HepG2 (cell line): ENCODE measurements at regions not wholly inside any gene's neighbourhood (a gene's known extent, or its start where the extent isn't known, plus 50 kb on each side); places are given as distances from the start of the nearest gene placed in this dataset.

Experiments used
- CBFB ChIP-seq: sonication (generic); formaldehyde crosslinking; IDR thresholded peaks from 2 replicates; pipeline ENCODE4 v1.4.0; 2020; ENCODE audit warnings: missing genetic modification reagents
- FOXP1 ChIP-seq, 2 experiments: fragments of 450-650 bp in 1 of 2; IDR thresholded peaks; 2 replicates each; pipeline ENCODE4 v1.6.1; 2017 to 2018; ENCODE audit warnings: antibody characterized with exemption in 1 of 2
- RXRB ChIP-seq: IDR thresholded peaks from 2 replicates; pipeline ENCODE4 v1.6.1; 2016; ENCODE audit warnings: borderline replicate concordance, missing genetic modification reagents, missing compliant biosample characterization
- TBP ChIP-seq: sonication (generic); formaldehyde crosslinking; IDR thresholded peaks from 2 replicates; pipeline ENCODE4 v1.5.0; 2020; ENCODE audit warnings: missing genetic modification reagents
- XRCC5 ChIP-seq: fragments of 200-400 bp; formaldehyde crosslinking; optimal IDR thresholded peaks from 2 replicates; pipeline ENCODE3; 2017; ENCODE audit warnings: mild to moderate bottlenecking, low read length
- ZFAT ChIP-seq: sonication (generic); formaldehyde crosslinking; conservative IDR thresholded peaks from 2 replicates; pipeline ENCODE4 v1.8.1; 2023; ENCODE audit warnings: missing genetic modification reagents, inconsistent platforms
- ZNF124 ChIP-seq: sonication (generic); formaldehyde crosslinking; IDR thresholded peaks from 2 replicates; pipeline ENCODE4 v1.4.0; 2020; ENCODE audit warnings: missing genetic modification reagents
- ZNF567 ChIP-seq: sonication (generic); formaldehyde crosslinking; IDR thresholded peaks from 2 replicates; pipeline ENCODE4 v1.8.1; 2023; ENCODE audit warnings: mild to moderate bottlenecking, missing genetic modification reagents, borderline replicate concordance
- TF ChIP-seq, protein P1 (sequence below), 2 experiments: fragments of 450-650 bp in 1 of 2; sonication (generic) in 1 of 2; formaldehyde crosslinking in 1 of 2; IDR thresholded peaks; 2 replicates each; pipeline versions ENCODE4 v1.6.1 to v1.8.0; 2016 to 2022; ENCODE audit warnings: antibody characterized with exemption in 1 of 2, mild to moderate bottlenecking in 1 of 2, missing genetic modification reagents in 1 of 2
- TF ChIP-seq, protein P2 (sequence below): IDR thresholded peaks from 2 replicates; pipeline ENCODE4 v1.6.1; 2012; ENCODE audit warnings: low read depth, low read length, improper control_type of control experiment
- TF ChIP-seq, protein P3 (sequence below): fragments of 450-650 bp; IDR thresholded peaks from 2 replicates; pipeline ENCODE4 v1.6.1; 2016
- TF ChIP-seq, protein P4 (sequence below): sonication (generic); formaldehyde crosslinking; IDR thresholded peaks from 2 replicates; pipeline ENCODE4 v1.4.0; 2020; ENCODE audit warnings: missing genetic modification reagents
- TF ChIP-seq, protein P5 (sequence below): sonication (generic); formaldehyde crosslinking; IDR thresholded peaks from 2 replicates; pipeline ENCODE4 v1.4.0; 2020; ENCODE audit warnings: mild to moderate bottlenecking, low read depth, missing genetic modification reagents

DNA sequence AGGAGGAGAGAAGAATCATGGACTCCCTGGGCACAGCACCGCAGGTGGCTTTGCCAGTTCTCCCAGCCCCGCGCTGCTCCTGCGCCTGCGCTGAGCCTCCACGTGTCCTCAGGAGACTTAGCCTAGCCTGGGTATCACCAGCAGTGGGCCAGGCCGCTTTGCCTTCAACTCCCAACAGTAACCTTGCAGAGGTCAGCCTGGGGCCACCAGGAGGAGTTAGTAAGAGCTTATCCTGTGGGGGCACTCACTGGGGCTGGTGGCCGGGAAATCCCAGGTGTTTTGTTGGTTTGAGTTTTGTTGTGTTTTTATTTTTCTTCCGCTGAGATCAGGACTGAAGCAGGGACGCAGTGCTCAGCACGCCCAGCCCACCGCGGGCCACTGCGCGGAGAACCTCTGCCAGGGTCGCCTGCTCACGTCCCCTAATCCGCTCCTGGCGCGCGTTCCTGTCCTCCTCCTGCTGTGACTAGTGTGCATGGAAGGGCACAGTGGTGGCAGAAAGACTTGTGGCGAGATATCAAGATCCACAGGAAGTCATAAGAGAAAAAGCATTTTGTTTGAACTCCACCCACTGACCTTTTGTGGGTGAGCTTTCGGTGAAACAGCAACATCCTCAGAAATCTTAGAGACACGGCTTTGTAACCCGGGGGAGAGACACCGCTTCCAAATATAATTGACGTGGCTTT is 207.4 kb upstream of the RFC3 start (continued):
- TF ChIP-seq, protein P1, sequence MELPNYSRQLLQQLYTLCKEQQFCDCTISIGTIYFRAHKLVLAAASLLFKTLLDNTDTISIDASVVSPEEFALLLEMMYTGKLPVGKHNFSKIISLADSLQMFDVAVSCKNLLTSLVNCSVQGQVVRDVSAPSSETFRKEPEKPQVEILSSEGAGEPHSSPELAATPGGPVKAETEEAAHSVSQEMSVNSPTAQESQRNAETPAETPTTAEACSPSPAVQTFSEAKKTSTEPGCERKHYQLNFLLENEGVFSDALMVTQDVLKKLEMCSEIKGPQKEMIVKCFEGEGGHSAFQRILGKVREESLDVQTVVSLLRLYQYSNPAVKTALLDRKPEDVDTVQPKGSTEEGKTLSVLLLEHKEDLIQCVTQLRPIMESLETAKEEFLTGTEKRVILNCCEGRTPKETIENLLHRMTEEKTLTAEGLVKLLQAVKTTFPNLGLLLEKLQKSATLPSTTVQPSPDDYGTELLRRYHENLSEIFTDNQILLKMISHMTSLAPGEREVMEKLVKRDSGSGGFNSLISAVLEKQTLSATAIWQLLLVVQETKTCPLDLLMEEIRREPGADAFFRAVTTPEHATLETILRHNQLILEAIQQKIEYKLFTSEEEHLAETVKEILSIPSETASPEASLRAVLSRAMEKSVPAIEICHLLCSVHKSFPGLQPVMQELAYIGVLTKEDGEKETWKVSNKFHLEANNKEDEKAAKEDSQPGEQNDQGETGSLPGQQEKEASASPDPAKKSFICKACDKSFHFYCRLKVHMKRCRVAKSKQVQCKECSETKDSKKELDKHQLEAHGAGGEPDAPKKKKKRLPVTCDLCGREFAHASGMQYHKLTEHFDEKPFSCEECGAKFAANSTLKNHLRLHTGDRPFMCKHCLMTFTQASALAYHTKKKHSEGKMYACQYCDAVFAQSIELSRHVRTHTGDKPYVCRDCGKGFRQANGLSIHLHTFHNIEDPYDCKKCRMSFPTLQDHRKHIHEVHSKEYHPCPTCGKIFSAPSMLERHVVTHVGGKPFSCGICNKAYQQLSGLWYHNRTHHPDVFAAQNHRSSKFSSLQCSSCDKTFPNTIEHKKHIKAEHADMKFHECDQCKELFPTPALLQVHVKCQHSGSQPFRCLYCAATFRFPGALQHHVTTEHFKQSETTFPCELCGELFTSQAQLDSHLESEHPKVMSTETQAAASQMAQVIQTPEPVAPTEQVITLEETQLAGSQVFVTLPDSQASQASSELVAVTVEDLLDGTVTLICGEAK (IDR thresholded peaks at IDR 0.05), result no peak
- TF ChIP-seq, protein P1 (CRISPR knock-in tag; IDR thresholded peaks at IDR 0.05), result peak; percentile 48; the same call in 1 of the 2 replicates
- TF ChIP-seq FOXP1 (IDR thresholded peaks at IDR 0.05), result no peak
- TF ChIP-seq FOXP1 (CRISPR knock-in tag; IDR thresholded peaks at IDR 0.05), result peak; percentile 42; the same call in 1 of the 2 replicates
- TF ChIP-seq, protein P2, sequence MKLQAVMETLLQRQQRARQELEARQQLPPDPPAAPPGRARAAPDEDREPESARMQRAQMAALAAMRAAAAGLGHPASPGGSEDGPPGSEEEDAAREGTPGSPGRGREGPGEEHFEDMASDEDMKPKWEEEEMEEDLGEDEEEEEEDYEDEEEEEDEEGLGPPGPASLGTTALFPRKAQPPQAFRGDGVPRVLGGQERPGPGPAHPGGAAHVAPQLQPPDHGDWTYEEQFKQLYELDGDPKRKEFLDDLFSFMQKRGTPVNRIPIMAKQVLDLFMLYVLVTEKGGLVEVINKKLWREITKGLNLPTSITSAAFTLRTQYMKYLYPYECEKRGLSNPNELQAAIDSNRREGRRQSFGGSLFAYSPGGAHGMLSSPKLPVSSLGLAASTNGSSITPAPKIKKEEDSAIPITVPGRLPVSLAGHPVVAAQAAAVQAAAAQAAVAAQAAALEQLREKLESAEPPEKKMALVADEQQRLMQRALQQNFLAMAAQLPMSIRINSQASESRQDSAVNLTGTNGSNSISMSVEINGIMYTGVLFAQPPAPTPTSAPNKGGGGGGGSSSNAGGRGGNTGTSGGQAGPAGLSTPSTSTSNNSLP, result no peak
- TF ChIP-seq ZNF124 (CRISPR knock-in tag), result no peak
- no peak for TF ChIP-seq TBP (CRISPR knock-in tag)
- TF ChIP-seq, protein P3, sequence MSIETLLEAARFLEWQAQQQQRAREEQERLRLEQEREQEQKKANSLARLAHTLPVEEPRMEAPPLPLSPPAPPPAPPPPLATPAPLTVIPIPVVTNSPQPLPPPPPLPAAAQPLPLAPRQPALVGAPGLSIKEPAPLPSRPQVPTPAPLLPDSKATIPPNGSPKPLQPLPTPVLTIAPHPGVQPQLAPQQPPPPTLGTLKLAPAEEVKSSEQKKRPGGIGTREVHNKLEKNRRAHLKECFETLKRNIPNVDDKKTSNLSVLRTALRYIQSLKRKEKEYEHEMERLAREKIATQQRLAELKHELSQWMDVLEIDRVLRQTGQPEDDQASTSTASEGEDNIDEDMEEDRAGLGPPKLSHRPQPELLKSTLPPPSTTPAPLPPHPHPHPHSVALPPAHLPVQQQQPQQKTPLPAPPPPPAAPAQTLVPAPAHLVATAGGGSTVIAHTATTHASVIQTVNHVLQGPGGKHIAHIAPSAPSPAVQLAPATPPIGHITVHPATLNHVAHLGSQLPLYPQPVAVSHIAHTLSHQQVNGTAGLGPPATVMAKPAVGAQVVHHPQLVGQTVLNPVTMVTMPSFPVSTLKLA, result peak; percentile 58; the same call in 1 of the 2 replicates
- TF ChIP-seq, protein P4, sequence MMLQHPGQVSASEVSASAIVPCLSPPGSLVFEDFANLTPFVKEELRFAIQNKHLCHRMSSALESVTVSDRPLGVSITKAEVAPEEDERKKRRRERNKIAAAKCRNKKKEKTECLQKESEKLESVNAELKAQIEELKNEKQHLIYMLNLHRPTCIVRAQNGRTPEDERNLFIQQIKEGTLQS, result no peak
- TF ChIP-seq CBFB, result 0 out of 2 replicates have a peak, but pooled peaks have one; percentile 33
- no peak for TF ChIP-seq ZFAT (CRISPR knock-in tag)
- no peak for TF ChIP-seq ZNF567 (CRISPR knock-in tag)
- TF ChIP-seq, protein P5, sequence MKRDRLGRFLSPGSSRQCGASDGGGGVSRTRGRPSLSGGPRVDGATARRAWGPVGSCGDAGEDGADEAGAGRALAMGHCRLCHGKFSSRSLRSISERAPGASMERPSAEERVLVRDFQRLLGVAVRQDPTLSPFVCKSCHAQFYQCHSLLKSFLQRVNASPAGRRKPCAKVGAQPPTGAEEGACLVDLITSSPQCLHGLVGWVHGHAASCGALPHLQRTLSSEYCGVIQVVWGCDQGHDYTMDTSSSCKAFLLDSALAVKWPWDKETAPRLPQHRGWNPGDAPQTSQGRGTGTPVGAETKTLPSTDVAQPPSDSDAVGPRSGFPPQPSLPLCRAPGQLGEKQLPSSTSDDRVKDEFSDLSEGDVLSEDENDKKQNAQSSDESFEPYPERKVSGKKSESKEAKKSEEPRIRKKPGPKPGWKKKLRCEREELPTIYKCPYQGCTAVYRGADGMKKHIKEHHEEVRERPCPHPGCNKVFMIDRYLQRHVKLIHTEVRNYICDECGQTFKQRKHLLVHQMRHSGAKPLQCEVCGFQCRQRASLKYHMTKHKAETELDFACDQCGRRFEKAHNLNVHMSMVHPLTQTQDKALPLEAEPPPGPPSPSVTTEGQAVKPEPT (CRISPR knock-in tag), result peak; percentile 36
- peak; percentile 93 for TF ChIP-seq RXRB (CRISPR knock-in tag)
- no peak for TF ChIP-seq XRCC5
